A549 (cell line): ENCODE measurements at regions not wholly inside any gene's neighbourhood (a gene's known extent, or its start where the extent isn't known, plus 50 kb on each side); places are given as distances from the start of the nearest gene placed in this dataset.

Experiments used
- ATAC-seq, 2 experiments: fragments of 200-7000 bp in 1 of 2; fragments of >200 bp in 1 of 2; cut with Nextera tagmentation in 1 of 2; cut with Tn5 transposase in 1 of 2; 3 replicates each; pipeline versions ENCODE4 v1.8.0 to v1.9.1; 2018 to 2020; ENCODE audit warnings: mild to moderate bottlenecking in 1 of 2, moderate library complexity in 1 of 2
- CTCF ChIA-PET: fragments of 300-600 bp; sonication (Branson Sonifier 250); formaldehyde crosslinking; extraction: SDS; loops from one replicate; lab custom pipeline; 2021; ENCODE audit warnings: antibody characterized with exemption, inconsistent platforms; lab: Yijun Ruan, JAX
- POLR2A ChIA-PET: fragments of 350-600 bp; formaldehyde crosslinking; extraction: SDS; loops from one replicate; lab custom pipeline; 2021; ENCODE audit warnings: antibody characterized with exemption, inconsistent platforms; lab: Yijun Ruan, JAX
- DNase-seq, 2 experiments: peaks; one replicate each; pipeline versions ENCODE4 v3.0.0 to v3.0.0-alpha.2; 2011 to 2016; ENCODE audit warnings: low read depth in 1 of 2, low spot score in 1 of 2
- FAIRE-seq: peaks from 2 replicates; lab custom pipeline; 2011; peaks lifted over from hg19 to GRCh38; lab: Jason Lieb, UNC
- H3K27ac ChIP-seq, 2 experiments: fragments of >200 bp; sonication (Bioruptor Twin); formaldehyde crosslinking; 3 replicates each; pipeline ENCODE4 v1.5.1; 2016 to 2017
- H3K4me1 ChIP-seq: fragments of >200 bp; sonication (Bioruptor Twin); formaldehyde crosslinking; 3 replicates; pipeline ENCODE4 v1.6.1; 2016
- H3K4me2 ChIP-seq: fragments of >200 bp; sonication (Bioruptor Twin); formaldehyde crosslinking; 3 replicates; pipeline ENCODE4 v1.6.1; 2016
- H3K4me3 ChIP-seq: fragments of >200 bp; sonication (Bioruptor Twin); formaldehyde crosslinking; 3 replicates; pipeline ENCODE4 v1.5.1; 2016
- H3K9me3 ChIP-seq: fragments of >200 bp; sonication (Bioruptor Twin); formaldehyde crosslinking; 3 replicates; pipeline ENCODE4 v1.6.1; 2016
- CBX2 ChIP-seq: fragments of 200-600 bp; sonication (generic); IDR thresholded peaks from 2 replicates; pipeline ENCODE4 v1.6.1; 2016; ENCODE audit warnings: low read depth, mild to moderate bottlenecking, borderline replicate concordance
- CHD2 ChIP-seq: fragments of 150-350 bp; IDR thresholded peaks from 2 replicates; pipeline ENCODE4 v1.6.1; 2014; ENCODE audit warnings: low read length; ENCODE audit not compliant: partially characterized antibody
- CHD4 ChIP-seq: fragments of 200-600 bp; sonication (generic); IDR thresholded peaks from 2 replicates; pipeline ENCODE4 v1.6.1; 2016; ENCODE audit warnings: antibody characterized with exemption, mild to moderate bottlenecking, borderline replicate concordance
- FOXS1 ChIP-seq: fragments of 250-450 bp; sonication (Bioruptor Pico); IDR thresholded peaks from 2 replicates; pipeline ENCODE4 v1.5.0; 2020; ENCODE audit warnings: mild to moderate bottlenecking, moderate library complexity
- HDAC2 ChIP-seq: fragments of 200-600 bp; sonication (generic); IDR thresholded peaks from 2 replicates; pipeline ENCODE4 v1.6.1; 2016
- HEYL ChIP-seq: fragments of 250-450 bp; sonication (Bioruptor Pico); IDR thresholded peaks from 2 replicates; pipeline ENCODE4 v1.8.0; 2021; ENCODE audit warnings: mild to moderate bottlenecking, moderate library complexity
- HOXA7 ChIP-seq: fragments of 250-450 bp; sonication (Bioruptor Pico); IDR thresholded peaks from 2 replicates; pipeline ENCODE4 v1.5.0; 2020; ENCODE audit warnings: mild to moderate bottlenecking, moderate library complexity
- HOXB13 ChIP-seq: fragments of 250-450 bp; sonication (Bioruptor Pico); IDR thresholded peaks from 2 replicates; pipeline ENCODE4 v1.5.0; 2020; ENCODE audit warnings: low read depth, mild to moderate bottlenecking, moderate library complexity
- MAFK ChIP-seq: fragments of 450-650 bp; IDR thresholded peaks from 2 replicates; pipeline ENCODE4 v1.6.1; 2014; ENCODE audit not compliant: partially characterized antibody
- MYC ChIP-seq: IDR thresholded peaks from 2 replicates; pipeline ENCODE4 v1.6.1; 2012; ENCODE audit warnings: mild to moderate bottlenecking, inconsistent platforms, low read length, improper control_type of control experiment, borderline replicate concordance
- NFE2L2 ChIP-seq: fragments of 150-350 bp; conservative IDR thresholded peaks from 2 replicates; pipeline ENCODE4 v1.6.1; 2014; ENCODE audit warnings: low read length
- NPAS2 ChIP-seq: fragments of 250-450 bp; sonication (Bioruptor Pico); IDR thresholded peaks from 2 replicates; pipeline ENCODE4 v1.8.0; 2022; ENCODE audit warnings: mild to moderate bottlenecking, moderate library complexity, borderline replicate concordance
- POLR2A ChIP-seq: IDR thresholded peaks from 2 replicates; pipeline ENCODE4 v1.6.1; 2012; ENCODE audit warnings: mild to moderate bottlenecking, low read length
- RAD21 ChIP-seq, 2 experiments: fragments of >200 bp in 1 of 2; sonication (Bioruptor Twin) in 1 of 2; formaldehyde crosslinking in 1 of 2; IDR thresholded peaks in 1 of 2; conservative IDR thresholded peaks in 1 of 2; 2 replicates in 1 of 2; 3 replicates in 1 of 2; pipeline ENCODE4 v1.6.1; 2012 to 2018; ENCODE audit warnings: inconsistent platforms in 1 of 2
- RFX5 ChIP-seq: fragments of 450-650 bp; IDR thresholded peaks from 2 replicates; pipeline ENCODE4 v1.7.1; 2014; ENCODE audit warnings: antibody characterized with exemption, mild to moderate bottlenecking, moderate library complexity
- RNF2 ChIP-seq: fragments of 200-600 bp; sonication (generic); IDR thresholded peaks from 2 replicates; pipeline ENCODE4 v1.6.1; 2016; ENCODE audit warnings: low read depth, mild to moderate bottlenecking, antibody characterized with exemption, moderate library complexity, borderline replicate concordance
- SMC3 ChIP-seq: fragments of >200 bp; sonication (Bioruptor Twin); formaldehyde crosslinking; IDR thresholded peaks from 3 replicates; pipeline ENCODE4 v1.6.1; 2018; ENCODE audit warnings: inconsistent platforms
- TP53 ChIP-seq: fragments of 250-450 bp; sonication (Bioruptor Pico); IDR thresholded peaks from 2 replicates; pipeline ENCODE4 v1.5.0; 2021; ENCODE audit warnings: mild to moderate bottlenecking, moderate library complexity
- ZC3H11A ChIP-seq: fragments of 450-650 bp; IDR thresholded peaks from 2 replicates; pipeline ENCODE4 v1.6.1; 2014; ENCODE audit warnings: antibody characterized with exemption, mild to moderate bottlenecking
- WGBS: methylation state at CpG from one replicate; pipeline ENCODE4 v1.1.6; 2017; ENCODE audit errors: missing lambda C conversion rate; 5-methylcytosine and 5-hydroxymethylcytosine counted together
- TF ChIP-seq, protein P1 (sequence below): fragments of 250-450 bp; sonication (Bioruptor Pico); IDR thresholded peaks from 2 replicates; pipeline ENCODE4 v1.5.0; 2020; ENCODE audit warnings: low read depth, mild to moderate bottlenecking, moderate library complexity
- TF ChIP-seq, protein P2 (sequence below): fragments of >200 bp; sonication (Bioruptor Twin); formaldehyde crosslinking; IDR thresholded peaks from 3 replicates; pipeline ENCODE4 v1.6.1; 2016
- TF ChIP-seq, protein P3 (sequence below): fragments of 200-600 bp; sonication (generic); IDR thresholded peaks from 2 replicates; pipeline ENCODE4 v1.6.1; 2016; ENCODE audit warnings: antibody characterized with exemption, mild to moderate bottlenecking, moderate library complexity
- TF ChIP-seq, protein P4 (sequence below): fragments of >200 bp; sonication (Bioruptor Twin); formaldehyde crosslinking; IDR thresholded peaks from 2 replicates; pipeline ENCODE4 v1.6.1; 2016

DNA sequence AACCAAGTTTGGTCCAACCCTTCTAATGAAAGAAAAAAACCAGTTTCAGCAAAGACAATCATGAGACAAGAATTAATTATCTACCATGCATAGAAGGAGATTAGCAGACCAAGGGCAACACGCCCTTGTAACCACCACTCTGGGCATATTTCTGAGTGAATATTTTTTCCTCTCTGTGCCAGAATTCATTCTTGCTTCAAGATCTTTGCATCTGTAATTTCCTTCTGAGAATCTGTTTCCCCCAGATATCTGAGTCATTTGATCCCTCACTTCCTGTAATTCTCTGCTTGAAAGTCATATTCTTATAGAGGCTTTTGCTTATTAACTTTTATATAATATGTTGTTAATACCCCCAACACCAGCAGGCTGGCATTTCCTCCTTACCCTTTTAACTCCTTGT is 243.7 kb downstream of the SLC16A7 start:
- no peak for FAIRE-seq
- ATAC-seq: no peak
- no peak for DNase-seq
- H3K9me3 ChIP-seq: no peaks in the 10 kb centered on the region
- ChIA-PET CTCF (no interaction called here), POLR2A (no interaction called here)
- no peak overlapping the region for H3K27ac ChIP-seq
- H3K4me1 ChIP-seq: no peaks in the 10 kb centered on the region
- 23% methylated on average over 1 of the region's 1 CpG for WGBS
- TF ChIP-seq, protein P1, sequence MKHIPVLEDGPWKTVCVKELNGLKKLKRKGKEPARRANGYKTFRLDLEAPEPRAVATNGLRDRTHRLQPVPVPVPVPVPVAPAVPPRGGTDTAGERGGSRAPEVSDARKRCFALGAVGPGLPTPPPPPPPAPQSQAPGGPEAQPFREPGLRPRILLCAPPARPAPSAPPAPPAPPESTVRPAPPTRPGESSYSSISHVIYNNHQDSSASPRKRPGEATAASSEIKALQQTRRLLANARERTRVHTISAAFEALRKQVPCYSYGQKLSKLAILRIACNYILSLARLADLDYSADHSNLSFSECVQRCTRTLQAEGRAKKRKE (CRISPR knock-in tag): no peak
- TF ChIP-seq FOXS1 (CRISPR knock-in tag): no peak
- no peak for TF ChIP-seq NPAS2 (CRISPR knock-in tag)
- TF ChIP-seq HDAC2: no peak
- H3K4me2 ChIP-seq: no peak overlapping the region
- no peak overlapping the region for H3K4me3 ChIP-seq

DNA sequence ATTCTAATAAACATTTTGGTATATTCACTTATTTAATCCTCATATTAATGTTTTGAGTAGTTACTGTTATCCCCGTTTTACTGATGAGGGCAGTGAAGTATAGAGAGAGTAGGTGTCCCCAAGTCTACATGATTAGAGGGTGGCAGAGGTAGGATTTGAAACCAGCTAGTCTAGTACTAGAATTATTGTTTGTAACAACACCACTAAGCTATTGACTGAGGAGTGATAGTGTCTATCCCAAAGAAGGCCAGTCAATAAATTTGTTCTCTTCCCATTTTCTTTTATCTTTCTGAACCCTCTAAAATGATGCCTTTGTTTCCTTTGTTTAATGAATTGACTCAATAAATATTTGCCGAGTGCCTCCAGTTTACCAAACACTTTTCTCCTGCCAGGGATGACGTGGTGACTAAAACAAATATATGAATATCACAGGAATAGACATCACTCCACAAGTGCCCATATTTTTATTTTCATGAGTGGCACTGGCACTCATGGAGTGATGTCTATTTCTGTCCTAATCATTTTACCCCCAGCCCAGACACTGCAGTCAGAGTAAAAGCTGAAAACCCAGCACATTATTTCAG is 247.5 kb downstream of the SLC16A7 start:
- TF ChIP-seq, protein P2, sequence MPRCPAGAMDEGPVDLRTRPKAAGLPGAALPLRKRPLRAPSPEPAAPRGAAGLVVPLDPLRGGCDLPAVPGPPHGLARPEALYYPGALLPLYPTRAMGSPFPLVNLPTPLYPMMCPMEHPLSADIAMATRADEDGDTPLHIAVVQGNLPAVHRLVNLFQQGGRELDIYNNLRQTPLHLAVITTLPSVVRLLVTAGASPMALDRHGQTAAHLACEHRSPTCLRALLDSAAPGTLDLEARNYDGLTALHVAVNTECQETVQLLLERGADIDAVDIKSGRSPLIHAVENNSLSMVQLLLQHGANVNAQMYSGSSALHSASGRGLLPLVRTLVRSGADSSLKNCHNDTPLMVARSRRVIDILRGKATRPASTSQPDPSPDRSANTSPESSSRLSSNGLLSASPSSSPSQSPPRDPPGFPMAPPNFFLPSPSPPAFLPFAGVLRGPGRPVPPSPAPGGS: no peak
- TF ChIP-seq HOXB13: no peak
- TF ChIP-seq CHD2: no peak
- no peak for TF ChIP-seq HEYL (CRISPR knock-in tag)
- TF ChIP-seq CHD4: no peak
- no peak for TF ChIP-seq RNF2
- Histone ChIP-seq H3K4me1 (no peaks in the 10 kb centered on the region), H3K4me3 (no peak overlapping the region), H3K4me2 (no peak overlapping the region), H3K9me3 (no peaks in the 10 kb centered on the region), H3K27ac (no peak overlapping the region)
- ChIA-PET CTCF (interaction anchor here (0.8 to 1.4 kb wide), 2 partner anchors 8 to 36 kb away, joined by 3 to 5 read pairs; no protein-coding TSS in a partner anchor), POLR2A (no interaction called here)
- no peak for ATAC-seq
- FAIRE-seq: no peak
- 9% methylated on average over 3 of the region's 3 CpGs for WGBS
- DNase-seq: no peak

DNA sequence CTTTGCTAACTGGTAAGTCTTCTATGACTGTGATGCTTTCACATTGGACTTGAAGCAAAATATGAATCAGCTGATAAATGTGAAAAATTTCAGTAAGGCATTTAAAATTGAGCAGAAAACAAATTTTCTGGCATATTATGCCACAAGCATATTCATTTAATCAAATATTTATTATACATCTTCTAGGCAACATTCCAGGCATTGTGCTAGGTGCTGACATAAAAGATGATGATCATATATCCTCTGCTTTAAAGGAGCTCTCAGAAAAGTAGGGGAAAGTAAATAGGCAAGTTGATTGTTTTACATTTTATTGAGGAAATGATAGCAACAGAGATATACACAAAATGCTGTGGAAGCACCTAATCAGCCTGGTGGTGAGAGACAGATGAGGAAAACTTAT is 248.9 kb downstream of the SLC16A7 start:
- no peak overlapping the region for H3K4me3 ChIP-seq
- H3K27ac ChIP-seq: no peak overlapping the region
- H3K4me1 ChIP-seq: no peaks in the 10 kb centered on the region
- no peak for TF ChIP-seq CBX2
- no peak for TF ChIP-seq NPAS2 (CRISPR knock-in tag)
- no peak for ATAC-seq
- ChIA-PET CTCF (interaction anchor here (0.7 to 1.4 kb wide), 2 partner anchors 10 to 1519 kb away, joined by 3 to 5 read pairs; no protein-coding TSS in a partner anchor), POLR2A (no interaction called here)
- H3K9me3 ChIP-seq: no peaks in the 10 kb centered on the region
- no peak for DNase-seq
- FAIRE-seq: no peak
- no peak overlapping the region for H3K4me2 ChIP-seq

DNA sequence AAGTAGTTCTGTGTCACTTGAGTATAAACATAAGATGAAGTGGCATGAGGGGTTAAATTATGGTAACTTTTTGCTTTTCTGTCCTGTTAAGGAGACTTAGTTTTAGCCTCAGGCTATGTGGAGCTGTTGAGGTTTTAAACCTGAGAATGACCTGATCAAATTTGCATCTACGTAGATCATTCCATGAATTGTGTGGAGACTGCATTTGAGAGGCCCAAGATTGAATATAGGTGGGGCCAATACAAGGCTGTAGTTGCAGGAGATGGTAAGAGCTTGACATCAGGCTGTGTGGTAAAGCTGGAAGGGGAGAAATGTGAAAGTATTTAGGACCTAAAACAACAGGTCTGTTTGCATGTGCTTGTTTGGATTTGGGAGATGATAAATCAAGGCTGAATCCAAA is 249.5 kb downstream of the SLC16A7 start:
- H3K4me3 ChIP-seq: no peak overlapping the region
- H3K27ac ChIP-seq: no peak overlapping the region
- CTCF ChIA-PET: interaction anchor here (0.7 to 1.3 kb wide), 2 partner anchors 10 to 1519 kb away, joined by 3 to 4 read pairs; no protein-coding TSS in a partner anchor
- TF ChIP-seq HOXA7 (CRISPR knock-in tag) (no peak), SMC3 (no peak), RAD21 (conservative IDR thresholded peaks at IDR 0.05 in 1 of 2, IDR thresholded peaks at IDR 0.05 in 1 of 2) (no peak), MYC (no peak), MAFK (no peak), POLR2A (no peak), TP53 (CRISPR knock-in tag) (no peak), RFX5 (no peak), NFE2L2 (no peak), CBX2 (no peak), ZC3H11A (no peak)
- TF ChIP-seq, protein P3, sequence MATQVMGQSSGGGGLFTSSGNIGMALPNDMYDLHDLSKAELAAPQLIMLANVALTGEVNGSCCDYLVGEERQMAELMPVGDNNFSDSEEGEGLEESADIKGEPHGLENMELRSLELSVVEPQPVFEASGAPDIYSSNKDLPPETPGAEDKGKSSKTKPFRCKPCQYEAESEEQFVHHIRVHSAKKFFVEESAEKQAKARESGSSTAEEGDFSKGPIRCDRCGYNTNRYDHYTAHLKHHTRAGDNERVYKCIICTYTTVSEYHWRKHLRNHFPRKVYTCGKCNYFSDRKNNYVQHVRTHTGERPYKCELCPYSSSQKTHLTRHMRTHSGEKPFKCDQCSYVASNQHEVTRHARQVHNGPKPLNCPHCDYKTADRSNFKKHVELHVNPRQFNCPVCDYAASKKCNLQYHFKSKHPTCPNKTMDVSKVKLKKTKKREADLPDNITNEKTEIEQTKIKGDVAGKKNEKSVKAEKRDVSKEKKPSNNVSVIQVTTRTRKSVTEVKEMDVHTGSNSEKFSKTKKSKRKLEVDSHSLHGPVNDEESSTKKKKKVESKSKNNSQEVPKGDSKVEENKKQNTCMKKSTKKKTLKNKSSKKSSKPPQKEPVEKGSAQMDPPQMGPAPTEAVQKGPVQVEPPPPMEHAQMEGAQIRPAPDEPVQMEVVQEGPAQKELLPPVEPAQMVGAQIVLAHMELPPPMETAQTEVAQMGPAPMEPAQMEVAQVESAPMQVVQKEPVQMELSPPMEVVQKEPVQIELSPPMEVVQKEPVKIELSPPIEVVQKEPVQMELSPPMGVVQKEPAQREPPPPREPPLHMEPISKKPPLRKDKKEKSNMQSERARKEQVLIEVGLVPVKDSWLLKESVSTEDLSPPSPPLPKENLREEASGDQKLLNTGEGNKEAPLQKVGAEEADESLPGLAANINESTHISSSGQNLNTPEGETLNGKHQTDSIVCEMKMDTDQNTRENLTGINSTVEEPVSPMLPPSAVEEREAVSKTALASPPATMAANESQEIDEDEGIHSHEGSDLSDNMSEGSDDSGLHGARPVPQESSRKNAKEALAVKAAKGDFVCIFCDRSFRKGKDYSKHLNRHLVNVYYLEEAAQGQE: no peak
- TF ChIP-seq, protein P4, sequence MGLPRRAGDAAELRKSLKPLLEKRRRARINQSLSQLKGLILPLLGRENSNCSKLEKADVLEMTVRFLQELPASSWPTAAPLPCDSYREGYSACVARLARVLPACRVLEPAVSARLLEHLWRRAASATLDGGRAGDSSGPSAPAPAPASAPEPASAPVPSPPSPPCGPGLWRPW: no peak
- H3K9me3 ChIP-seq: no peaks in the 10 kb centered on the region
- ATAC-seq (no peak), FAIRE-seq (no peak), DNase-seq (no peak)
- POLR2A ChIA-PET: no interaction called here
- 22% methylated on average over 1 of the region's 1 CpG for WGBS
- no peak overlapping the region for H3K4me2 ChIP-seq
- no peaks in the 10 kb centered on the region for H3K4me1 ChIP-seq
